Uterus (tissue), 3 donors: ENCODE measurements at regions not wholly inside any gene's neighbourhood (a gene's known extent, or its start where the extent isn't known, plus 50 kb on each side); places are given as distances from the start of the nearest gene placed in this dataset.
"Not testable (repeated sequence)": the region's sequence is repeated elsewhere in the genome, so short reads cannot be mapped to it uniquely, and the experiment has no call there.

Source experiments
- DNase-seq, 2 donors: peaks; one replicate each; pipeline ENCODE4 v3.0.0-alpha.2; 2019 to 2020
- H3K27ac ChIP-seq, 2 donors: fragments of 200-600 bp; sonication (generic); 1 replicate in 1 of 2; 2 replicates in 1 of 2; pipeline ENCODE4 v1.5.1; 2016 to 2018
- H3K27me3 ChIP-seq, 2 donors: fragments of 200-600 bp; sonication (generic); one replicate each; pipeline ENCODE4 v1.5.1; 2018 to 2019; ENCODE audit warnings: control low read depth in 1 of 2
- H3K36me3 ChIP-seq, 2 donors: fragments of 200-600 bp; sonication (generic); one replicate each; pipeline ENCODE4 v1.5.1; 2019; ENCODE audit warnings: control low read depth in 1 of 2
- H3K4me1 ChIP-seq, 2 donors: fragments of 200-600 bp; sonication (generic); one replicate each; pipeline ENCODE4 v1.5.1; 2018 to 2019; ENCODE audit warnings: control low read depth in 1 of 2
- H3K4me3 ChIP-seq, 2 donors: fragments of 200-600 bp; sonication (generic); 1 replicate in 1 of 2; 2 replicates in 1 of 2; pipeline ENCODE4 v1.5.1; 2018 to 2019; ENCODE audit warnings: mild to moderate bottlenecking in 1 of 2
- H3K9me3 ChIP-seq, 2 donors: fragments of 200-600 bp; sonication (generic); one replicate each; pipeline ENCODE4 v1.5.1; 2019; ENCODE audit warnings: control low read depth in 1 of 2
- CTCF ChIP-seq, 4 experiments: fragments of 200-600 bp in 2 of 4; fragments of 450-650 bp in 2 of 4; sonication (generic) in 2 of 4; IDR thresholded peaks; one replicate each; pipeline ENCODE4 v1.5.1; 2016 to 2019; ENCODE audit warnings: antibody characterized with exemption in 4 of 4, mild to moderate bottlenecking in 2 of 4, moderate library complexity in 1 of 4
- POLR2A ChIP-seq, 2 donors: fragments of 450-650 bp; IDR thresholded peaks; one replicate each; pipeline ENCODE4 v1.6.1; 2016; ENCODE audit warnings: antibody characterized with exemption in 2 of 2, mild to moderate bottlenecking in 1 of 2, moderate library complexity in 1 of 2
- intact Hi-C: fragments of 100-400 bp; cut with DNase I; formaldehyde crosslinking; loops from one replicate; pipeline ENCODE4 v1.15.1; 2023; ENCODE audit warnings: low total_unique reads
- donor health status: DM: yes; HTN: yes; CAD: no.

DNA sequence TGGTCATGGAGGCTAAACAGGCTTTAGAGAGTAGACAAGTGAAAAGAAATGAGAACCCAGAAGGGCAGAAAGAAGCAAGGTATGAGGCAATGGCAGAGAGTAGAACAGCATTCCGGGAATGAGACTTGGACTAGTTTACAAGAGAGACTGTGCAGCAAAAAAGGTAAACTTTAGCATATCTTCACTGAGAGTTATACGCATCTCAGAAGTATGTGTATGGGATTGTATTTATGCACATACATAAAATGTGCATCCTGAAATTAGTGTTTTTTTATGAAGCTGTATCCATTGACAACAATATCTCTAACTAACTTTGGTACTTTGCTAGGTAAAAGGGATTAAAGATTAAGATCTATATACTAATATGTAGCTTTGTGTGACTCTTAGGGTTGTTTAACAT is 753.6 kb downstream of the BCKDHB start:
- H3K36me3 ChIP-seq = no peaks in the 10 kb centered on the region
- no peak for DNase-seq
- peaks cover 0 to 3% of the 10 kb centered on the region in 2 donors for H3K9me3 ChIP-seq
- no peaks in the 10 kb centered on the region for H3K4me1 ChIP-seq
- H3K27ac ChIP-seq = no peak overlapping the region
- H3K27me3 ChIP-seq = no peaks in the 10 kb centered on the region
- no peak overlapping the region for H3K4me3 ChIP-seq
- TF ChIP-seq POLR2A (IDR thresholded peaks at IDR 0.05) = no peak
- TF ChIP-seq CTCF (IDR thresholded peaks at IDR 0.05) = no peak
- intact Hi-C loops = no loop called here

DNA sequence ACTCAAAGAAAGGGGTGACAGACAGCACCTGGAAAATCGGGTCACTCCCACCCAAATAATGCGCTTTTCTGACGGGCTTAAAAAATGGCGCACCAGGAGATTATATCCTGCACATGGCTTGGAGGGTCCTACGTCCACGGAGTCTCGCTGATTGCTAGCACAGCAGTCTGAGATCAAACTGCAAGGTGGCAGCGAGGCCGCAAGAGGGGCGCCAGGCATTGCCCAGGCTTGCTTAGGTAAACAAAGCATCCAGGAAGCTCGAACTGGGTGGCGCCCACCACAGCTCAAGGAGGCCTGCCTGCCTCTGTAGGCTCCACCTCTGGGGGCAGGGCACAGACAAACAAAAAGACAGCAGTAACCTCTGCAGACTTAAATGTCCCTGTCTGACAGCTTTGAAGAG is 741.5 kb downstream of the BCKDHB start:
- DNase-seq, H3K36me3 ChIP-seq, H3K4me1 ChIP-seq, H3K27ac ChIP-seq, H3K27me3 ChIP-seq, H3K9me3 ChIP-seq, H3K4me3 ChIP-seq, intact Hi-C loops: not testable (repeated sequence)

GRCh38 chr6:80832337-80832736 is 725.9 kb downstream of the BCKDHB start:
- Histone ChIP-seq H3K36me3 (no peaks in the 10 kb centered on the region), H3K9me3 (no peaks in the 10 kb centered on the region), H3K4me1 (no peaks in the 10 kb centered on the region), H3K27me3 (no peaks in the 10 kb centered on the region), H3K4me3 (no peak overlapping the region), H3K27ac (no peak overlapping the region)
- intact Hi-C loops = no loop called here
- TF ChIP-seq POLR2A (IDR thresholded peaks at IDR 0.05) (no peak), CTCF (IDR thresholded peaks at IDR 0.05) (no peak)
- DNase-seq = no peak

DNA sequence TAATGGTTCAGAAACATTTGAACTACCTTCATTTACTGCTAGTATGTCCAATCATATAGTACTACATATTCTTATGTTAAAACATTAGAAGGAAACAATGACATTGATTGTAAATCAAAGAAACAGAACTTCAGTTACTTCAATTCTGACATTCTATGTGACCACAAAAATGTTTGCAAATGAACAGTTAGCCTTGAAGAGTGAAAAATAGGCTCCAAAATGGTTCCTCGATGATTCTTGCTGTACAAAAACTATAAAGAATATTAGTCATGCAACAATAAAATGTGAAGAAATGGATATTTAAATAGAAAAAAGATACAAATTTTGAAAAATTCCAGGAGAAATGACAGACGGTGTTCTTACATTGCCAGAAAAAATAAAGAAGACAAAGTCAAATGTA is 686.9 kb downstream of the BCKDHB start:
- no peaks in the 10 kb centered on the region for H3K27me3 ChIP-seq
- H3K4me3 ChIP-seq = no peak overlapping the region
- no peaks in the 10 kb centered on the region for H3K4me1 ChIP-seq
- intact Hi-C loops = no loop called here
- H3K9me3 ChIP-seq = no peaks in the 10 kb centered on the region
- no peak for DNase-seq
- H3K36me3 ChIP-seq = no peaks in the 10 kb centered on the region
- no peak overlapping the region for H3K27ac ChIP-seq
- TF ChIP-seq CTCF (IDR thresholded peaks at IDR 0.05) (no peak), POLR2A (IDR thresholded peaks at IDR 0.05) (no peak)

DNA sequence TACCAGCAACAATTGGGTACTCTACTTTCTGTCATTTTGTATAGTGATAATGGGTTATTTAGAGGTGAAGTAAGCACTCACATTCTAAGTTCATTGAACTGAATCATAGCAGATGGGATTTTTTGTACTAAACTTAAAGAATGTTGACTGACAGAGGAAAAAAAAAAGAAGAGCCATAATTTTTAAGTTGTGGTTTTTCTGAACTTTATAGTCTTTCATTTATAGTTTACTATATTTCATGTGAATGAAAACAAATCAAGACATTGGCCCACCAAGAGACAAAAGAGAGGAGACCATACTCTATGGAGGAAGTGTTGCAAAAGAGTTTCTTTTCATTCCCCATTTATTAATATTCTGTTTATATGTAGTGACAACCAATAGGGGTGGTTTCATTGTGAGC is 685.7 kb downstream of the BCKDHB start:
- TF ChIP-seq POLR2A (IDR thresholded peaks at IDR 0.05) (no peak), CTCF (IDR thresholded peaks at IDR 0.05) (no peak)
- intact Hi-C loops = no loop called here
- Histone ChIP-seq H3K9me3 (no peaks in the 10 kb centered on the region), H3K27ac (no peak overlapping the region), H3K4me1 (no peaks in the 10 kb centered on the region), H3K4me3 (no peak overlapping the region), H3K27me3 (no peaks in the 10 kb centered on the region), H3K36me3 (no peaks in the 10 kb centered on the region)
- DNase-seq = no peak

DNA sequence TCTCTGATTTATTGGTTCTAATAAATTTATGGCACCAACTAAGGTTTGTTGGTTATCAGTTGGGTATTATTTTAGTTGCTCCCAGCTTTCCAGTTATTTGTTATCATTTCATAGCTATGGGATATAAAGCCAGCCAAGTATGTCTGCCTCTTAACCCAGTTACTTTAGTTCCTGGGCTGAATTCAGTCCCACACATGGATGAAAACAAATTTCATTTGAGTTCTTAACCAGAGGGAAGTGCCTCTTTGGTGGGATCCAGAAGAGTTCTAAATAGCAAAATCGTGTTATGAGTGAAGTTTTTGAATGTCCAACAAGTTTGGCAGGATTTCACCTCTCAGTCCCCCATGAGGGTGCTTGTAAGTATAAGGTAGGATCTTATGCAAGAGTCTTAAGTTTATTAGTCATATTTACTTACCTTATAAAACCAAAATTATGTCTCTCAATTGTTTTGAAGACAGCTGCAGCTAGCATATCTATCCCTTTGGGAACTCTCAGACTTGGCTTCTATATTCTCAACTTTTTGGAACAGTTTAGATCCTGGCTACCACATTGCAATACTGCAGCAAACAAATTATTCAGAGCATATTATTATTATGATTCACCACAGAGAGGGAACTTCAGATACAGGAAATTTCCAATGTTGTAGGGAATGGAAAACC is 683.6 kb downstream of the BCKDHB start:
- no peaks in the 10 kb centered on the region for H3K27me3 ChIP-seq
- H3K4me3 ChIP-seq = no peak overlapping the region
- no peak for DNase-seq
- no peaks in the 10 kb centered on the region for H3K36me3 ChIP-seq
- H3K4me1 ChIP-seq = no peaks in the 10 kb centered on the region
- TF ChIP-seq CTCF (IDR thresholded peaks at IDR 0.05) (no peak), POLR2A (IDR thresholded peaks at IDR 0.05) (no peak)
- H3K9me3 ChIP-seq = no peaks in the 10 kb centered on the region
- intact Hi-C loops = no loop called here
- H3K27ac ChIP-seq = peak overlapping the region in 1 of 2 donors; percentile 54

- DNase-seq, H3K36me3 ChIP-seq, intact Hi-C loops, H3K4me3 ChIP-seq, H3K9me3 ChIP-seq, H3K27ac ChIP-seq, H3K27me3 ChIP-seq, H3K4me1 ChIP-seq: not testable (repeated sequence)
Observed at GRCh38 chr6:80783271-80783670, 676.8 kb downstream of the BCKDHB start.
